Stimulated activated CD4-positive, alpha-beta T cell treated with anti-CD3 and anti-CD28 coated beads, TNF-alpha, amount 100 ng/mL, for 4 hours (primary cell): ENCODE measurements at regions not wholly inside any gene's neighbourhood (a gene's known extent, or its start where the extent isn't known, plus 50 kb on each side); places are given as distances from the start of the nearest gene placed in this dataset.

Source experiments
- DNase-seq, 3 experiments: peaks; one replicate each; pipeline ENCODE4 v3.0.0-alpha.2; 2020; ENCODE audit warnings: low read depth in 3 of 3

DNA sequence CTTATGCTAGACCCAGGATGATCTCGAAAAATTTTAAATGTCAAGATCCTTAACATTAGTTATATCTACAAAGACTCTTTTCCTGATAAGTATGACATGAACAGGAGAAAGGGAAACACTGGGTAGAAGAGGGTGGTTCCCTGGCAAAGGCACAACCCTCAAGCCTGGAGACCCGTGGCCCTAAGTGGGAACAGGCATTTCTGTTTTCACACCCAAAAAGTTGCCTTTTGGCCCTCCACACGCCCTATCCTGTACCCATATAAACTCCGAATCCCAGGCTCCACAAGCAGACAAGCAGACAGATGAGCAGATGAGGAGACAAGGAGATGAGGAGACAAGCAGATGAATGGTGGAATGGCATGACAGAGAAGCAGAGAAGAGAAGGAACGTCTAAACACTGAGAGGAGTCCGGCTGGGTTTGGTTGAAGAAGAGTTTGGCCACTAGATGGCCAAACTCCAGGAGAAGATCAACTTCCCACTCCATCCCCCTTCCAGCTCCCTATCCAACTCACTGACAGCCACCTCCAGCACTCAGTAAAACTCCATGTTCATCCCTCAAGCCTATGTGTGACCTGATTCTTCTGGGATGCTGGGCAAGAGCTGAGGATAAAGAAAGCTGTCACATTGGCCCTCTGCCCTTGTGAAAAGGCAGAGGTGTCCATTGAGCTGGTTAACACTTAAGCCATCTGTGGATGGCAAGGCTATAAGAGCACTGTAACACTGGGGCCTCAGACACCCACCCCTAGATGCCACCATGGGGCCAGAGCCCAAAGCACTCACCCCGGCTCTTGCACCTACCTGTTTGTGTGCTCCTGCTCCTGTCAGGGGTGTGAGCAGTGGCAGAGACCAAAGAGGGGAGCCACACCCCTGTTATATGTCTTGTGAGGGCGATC is 139.6 kb upstream of the FAM20A start:
- DNase-seq: no peak

DNA sequence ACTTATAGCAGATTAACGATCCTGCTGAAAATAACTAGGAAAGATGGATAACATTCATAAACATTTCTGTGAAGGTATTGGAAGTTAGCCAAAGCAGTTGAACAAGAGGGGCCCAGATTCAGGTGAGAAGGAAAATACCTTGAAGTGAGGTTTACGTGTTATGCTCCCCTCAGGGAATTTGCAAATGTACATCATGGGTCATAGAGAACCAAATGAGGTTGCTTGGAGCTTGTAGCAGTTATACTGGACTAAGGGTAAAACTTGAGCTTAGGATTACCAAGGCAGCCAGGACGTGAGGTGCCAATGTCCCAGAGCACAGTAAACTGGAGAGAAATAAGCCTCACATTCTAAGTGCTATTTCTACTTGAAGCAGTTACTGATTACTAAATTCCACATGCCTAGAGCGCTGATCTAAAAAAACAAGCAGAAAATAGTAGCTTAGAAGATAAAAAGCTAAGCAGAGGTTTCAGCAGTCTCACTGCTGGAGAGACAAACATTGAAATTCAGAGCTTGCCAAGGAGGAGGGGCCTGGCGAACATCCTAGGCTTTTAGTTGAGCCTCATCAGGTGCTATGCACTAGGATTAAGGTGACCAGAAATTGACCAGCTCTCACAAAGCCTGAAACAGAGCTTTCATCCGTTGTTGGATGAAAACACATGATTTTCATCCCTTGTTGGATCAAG is 136.7 kb upstream of the FAM20A start:
- DNase-seq: no peak

DNA sequence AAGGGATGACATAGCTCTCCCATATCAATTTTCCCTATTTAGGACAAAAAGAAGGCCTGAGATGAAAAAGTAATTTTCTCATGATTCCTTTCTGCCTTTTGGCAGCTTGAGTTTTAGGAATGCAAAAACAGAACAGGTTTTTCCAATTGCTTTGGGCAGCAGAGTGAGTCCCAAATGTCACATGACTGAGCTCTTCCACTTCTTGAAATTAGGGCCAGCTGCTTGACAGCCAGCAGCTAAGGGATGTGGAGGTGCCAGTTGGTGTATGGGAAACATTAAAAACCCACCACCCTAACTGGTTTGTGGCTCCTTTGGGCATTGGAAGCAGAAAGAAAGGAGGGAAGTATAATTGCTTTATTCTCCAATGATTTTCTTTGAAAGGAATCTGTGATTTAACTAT is 133.8 kb upstream of the FAM20A start:
- no peak for DNase-seq

DNA sequence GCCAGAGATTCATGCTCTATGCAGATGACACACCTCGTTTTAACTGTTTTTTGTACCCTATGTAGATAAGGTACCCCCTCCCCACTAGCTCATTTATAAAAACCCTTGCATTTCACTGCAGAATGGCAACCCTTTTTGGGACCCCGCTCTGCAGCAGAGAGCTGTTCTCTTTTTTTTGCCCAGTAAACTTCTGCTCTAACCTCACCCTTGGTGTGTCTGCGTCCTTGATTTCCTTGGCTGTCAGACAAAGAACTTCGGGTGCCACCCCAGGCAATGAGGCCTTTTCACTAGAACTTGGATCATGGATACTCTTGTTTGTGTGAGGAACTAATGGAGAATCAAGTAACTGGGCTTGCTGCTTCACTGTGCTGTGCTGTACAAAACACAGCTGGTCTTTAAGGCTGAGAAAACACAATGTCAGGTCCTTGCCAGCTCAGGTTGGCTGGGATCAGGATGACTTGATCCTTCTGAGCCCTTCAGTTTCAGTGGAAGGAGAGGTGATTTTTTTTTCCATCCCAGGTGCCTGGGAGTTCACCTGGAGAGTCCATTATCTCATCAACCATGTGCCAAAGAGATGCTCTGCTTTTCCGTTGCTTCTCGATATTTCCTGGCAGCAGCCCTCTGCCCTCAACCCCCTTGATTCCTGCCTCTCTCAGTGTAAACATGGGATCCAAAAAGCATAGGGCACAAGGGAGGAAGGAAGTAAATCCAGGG is 133.2 kb upstream of the FAM20A start:
- no peak for DNase-seq

DNA sequence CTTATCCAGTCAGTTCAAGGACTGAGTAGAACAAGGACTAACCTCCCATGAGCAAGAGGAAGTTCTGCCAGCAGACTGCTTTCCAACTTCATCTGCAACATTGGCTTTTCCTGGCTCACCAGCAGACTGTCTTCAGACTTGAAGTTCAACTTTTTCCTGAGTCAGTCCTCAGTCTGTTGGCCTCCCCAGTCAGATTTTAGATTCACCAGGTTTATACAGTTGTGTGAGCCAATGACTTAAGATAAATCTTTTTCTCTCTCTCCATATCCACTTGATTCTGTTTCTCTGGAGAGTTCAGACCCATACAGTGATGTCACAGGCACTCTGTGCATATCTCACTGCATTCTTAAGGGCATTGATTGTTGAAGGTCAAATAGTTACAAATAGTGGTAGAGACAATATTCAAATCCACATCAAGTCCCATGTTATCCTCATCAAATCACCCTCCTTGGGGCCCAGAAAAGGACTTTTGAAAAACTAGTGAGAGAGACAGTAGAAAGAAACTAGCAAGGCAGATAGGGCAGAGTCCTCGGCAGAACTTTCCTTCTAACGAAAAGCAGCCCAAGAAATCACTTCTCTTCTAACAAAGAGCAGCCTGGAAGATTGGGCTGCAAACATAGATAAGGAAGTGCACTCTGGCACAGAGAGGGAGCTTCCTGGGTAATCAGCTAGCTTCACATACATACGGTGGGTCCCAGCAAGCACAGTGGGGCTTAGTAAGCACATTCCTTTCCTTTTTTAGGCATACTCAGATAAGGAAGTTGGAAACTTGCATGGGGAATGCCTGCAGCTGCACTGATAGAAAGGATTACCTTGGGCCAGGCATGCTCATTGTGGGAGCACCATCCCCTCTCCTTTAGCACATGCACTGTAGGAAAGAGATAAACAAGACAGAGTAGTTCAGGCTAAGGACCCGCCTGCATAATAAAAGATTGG is 132.3 kb upstream of the FAM20A start:
- no peak for DNase-seq

DNA sequence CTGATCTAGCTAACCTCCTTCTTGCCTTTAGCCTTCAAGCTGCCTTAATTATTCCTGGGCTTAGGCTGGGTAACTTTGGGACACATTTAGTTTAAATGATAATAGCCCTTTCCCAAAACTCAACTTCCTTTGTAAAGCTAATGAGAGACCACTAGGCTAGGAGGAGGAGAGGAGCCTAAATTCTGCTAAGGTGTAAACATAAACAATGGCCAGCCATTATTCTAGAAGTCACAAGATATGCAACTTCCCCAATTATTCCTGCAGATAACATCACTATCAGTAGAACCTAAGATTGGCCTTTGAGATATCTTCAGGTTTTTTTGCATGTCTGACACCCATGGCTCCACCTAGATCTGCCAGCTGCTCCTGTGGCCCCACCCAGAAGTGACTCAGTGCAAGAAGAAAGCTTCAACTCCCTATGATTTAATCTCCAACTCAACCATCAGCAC is 131.2 kb upstream of the FAM20A start:
- DNase-seq: no peak

DNA sequence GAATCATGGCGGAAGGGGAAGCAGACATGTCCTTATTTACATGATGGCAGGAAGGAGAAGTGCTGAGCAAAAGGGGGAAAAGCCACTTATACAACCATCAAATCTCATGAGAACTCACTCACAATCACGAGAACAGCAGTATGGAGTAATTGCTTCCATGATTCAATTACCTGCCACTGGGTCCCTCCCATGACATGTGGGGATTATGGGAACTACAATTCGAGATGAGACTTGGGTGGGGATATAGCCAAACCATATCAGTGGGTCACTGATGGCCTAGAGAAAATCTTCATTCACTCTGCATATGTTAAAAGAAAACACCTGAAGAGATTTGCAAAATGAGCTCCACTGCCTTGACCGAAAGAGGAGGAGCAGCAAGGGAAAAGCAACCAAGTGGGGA is 130.3 kb upstream of the FAM20A start:
- DNase-seq: no peak

DNA sequence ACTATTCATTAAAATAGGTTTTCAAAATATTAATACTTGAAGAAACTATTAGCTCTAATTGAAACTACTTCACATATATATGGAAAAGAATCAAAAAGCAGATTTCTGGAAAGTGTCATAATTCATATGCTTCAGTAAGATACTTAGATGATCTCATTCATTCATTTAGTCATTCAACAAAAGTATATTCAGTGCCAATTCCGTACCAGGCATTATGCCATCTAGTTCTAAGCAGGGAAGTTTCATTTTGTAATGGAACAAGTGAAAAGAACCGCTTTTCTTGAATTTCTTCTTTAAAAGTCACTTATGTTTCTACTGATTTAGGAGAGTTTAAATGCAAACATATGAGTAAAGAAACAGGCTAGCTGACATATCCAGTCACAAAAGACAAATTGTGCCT is 118.3 kb upstream of the FAM20A start:
- DNase-seq: no peak

DNA sequence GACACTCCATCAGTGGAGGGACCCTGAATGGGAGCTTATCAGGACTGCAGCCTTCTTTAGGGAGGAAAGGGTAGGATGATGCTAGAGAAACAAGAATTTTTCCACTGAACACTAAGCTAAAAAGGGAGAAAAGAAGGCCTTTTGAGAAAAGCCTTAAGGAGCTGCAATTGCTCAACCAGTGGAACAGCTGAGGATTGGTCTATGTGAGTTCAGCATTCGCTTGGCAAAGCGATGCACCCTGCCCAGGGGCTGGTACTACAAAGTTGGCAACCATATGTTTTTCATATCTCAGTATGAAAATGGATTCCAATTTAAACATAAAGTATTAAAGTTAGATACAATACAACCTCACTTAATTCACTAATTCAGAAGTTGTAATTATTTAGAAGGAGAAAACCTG is 117.8 kb upstream of the FAM20A start:
- no peak for DNase-seq

DNA sequence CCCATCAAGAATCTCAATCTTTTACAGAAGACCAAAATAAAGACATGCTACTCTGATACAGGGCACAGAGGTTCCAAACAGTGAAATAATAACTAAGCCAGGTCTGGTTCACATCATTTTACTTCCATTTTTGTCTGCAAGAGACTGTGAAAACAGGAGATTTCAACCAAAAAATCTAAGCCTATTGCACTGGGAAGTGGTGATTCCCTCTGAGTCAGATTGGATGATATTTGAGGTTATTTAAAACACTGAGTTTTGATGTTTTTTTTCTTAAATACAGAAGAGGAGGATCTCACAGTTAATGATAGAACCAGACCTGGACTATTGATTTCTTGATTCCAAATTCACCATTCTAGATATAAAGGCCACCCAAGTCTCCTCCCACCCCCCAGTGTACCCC is 117.3 kb upstream of the FAM20A start:
- DNase-seq: no peak

DNA sequence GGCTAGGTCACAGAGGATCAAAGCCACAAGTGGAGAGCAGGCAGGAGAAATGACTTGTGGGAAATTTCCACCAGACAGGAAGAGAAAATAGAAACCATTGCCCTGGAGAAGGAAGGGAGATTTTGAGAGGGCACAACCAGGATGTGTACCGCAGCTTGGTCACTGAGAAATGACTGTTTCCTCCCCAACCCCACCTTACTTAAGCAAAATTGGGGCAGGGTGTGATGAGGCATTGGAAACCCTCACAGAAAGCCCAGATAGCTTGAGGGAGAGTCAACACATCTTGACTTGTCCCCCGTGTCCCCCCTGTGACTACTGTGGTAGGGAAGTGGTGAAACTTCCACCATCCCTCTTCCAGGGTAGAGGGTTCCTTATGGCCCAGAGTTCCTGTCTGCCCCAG is 113.5 kb upstream of the FAM20A start:
- DNase-seq: no peak

DNA sequence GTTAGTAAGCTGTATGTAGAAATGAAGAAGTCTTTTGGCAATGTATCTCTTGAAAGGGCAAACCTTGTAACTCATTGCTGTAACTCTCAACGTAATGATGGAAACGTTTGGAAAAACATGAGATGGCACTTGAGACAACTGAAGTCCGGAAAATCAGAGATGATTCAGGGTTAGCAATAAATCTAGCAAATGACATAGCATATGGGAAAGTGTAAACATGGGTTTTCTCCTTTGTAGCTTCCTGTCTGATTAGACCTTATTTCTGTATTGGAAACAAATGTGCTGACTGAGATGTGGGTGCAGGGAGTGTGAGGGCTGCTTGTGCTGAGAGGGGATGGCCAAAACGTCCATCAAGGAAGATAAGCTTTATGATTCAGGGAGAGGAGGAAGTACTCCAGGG is 110.7 kb upstream of the FAM20A start:
- DNase-seq: no peak

DNA sequence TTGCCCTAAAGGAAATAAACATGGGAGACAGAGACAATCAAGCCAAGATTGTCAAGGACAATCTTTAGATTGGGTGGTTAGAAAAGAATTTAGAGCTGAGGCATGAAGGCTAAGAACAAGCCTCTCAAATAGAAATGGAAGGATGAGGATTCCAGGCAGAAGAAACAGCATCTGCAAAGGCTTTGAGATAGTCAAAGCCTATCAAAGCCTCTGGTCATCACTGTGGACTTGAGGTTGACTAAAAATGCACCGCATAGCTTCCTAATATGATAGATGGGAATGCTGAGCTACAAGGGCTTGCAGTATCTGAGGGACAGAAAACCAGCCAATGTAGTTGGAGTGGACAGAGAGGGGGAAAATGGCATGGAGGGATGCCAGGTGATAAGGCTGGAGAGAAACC is 109.8 kb upstream of the FAM20A start:
- DNase-seq: no peak

DNA sequence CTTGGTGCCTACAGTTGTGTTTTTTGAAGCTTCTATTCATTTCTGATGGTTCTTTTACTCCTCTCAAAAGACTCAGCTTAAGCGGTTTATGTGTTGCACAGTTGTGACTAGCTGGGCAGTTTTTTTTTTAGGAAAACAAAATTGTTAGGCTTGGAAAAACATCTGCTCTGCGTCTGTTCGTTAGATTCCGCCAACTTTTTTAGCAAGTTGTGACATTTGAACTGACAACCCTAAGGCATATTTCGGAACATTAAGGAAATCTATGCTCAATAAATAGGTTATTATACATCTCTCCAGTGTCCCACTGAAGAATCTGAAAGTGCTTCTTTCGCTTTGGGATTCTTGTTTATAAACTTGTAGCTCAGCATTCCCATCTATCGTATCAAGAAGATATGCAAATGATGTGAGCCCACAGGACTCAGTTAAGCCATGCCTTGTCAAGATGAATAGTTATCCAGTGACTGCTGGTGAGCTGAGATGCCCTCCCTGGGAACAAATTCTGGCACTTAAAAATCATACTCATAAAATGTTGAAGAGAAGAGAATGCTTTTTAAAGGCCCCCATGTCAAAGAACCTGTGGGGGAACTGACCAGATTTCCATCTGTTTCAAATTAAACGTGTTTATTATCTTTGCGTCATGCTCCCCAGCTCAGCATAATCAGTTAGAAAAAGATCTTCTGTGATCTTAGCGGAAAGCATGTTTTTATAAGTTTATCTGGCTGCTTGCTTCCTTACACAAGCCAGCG is 109.0 kb upstream of the FAM20A start:
- DNase-seq: no peak

DNA sequence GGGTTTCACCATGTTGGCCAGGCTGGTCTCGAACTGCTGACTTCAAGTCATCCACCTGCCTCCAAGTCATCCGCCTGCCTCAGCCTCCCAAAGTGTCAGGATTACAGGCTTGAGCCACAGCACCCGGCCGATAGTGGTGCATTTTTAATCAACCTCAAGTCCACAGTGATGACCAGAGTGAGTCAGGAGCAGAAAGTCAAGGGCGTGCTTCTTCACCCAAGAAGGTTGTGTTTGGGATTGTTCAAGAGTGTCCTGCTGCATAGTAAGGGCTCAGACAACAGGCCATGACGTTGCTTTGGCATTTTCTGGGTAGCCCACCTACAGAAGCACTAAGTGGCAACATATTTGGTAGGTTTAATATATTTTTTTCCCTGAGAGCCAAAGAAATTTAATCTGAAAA is 108.3 kb upstream of the FAM20A start:
- no peak for DNase-seq

DNA sequence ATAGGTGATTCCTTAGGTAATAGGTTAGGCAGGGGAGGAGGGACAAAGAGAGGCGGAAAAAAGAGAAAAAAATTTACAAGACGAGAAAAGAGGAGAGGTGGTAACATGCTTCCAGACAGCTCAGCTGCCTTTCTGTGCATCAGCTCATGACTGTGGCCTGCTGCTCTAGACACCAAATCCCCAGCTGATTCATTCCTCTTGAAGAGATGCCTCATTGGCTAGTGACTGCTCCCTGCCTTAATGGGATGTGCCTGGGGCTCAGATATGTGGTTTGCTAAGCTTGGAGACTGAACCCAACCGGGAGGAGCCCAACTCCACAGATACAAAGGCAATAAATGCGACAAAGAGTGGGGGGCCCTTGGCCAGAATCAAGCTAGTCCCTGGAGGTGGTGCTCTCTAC is 105.9 kb upstream of the FAM20A start:
- no peak for DNase-seq

DNA sequence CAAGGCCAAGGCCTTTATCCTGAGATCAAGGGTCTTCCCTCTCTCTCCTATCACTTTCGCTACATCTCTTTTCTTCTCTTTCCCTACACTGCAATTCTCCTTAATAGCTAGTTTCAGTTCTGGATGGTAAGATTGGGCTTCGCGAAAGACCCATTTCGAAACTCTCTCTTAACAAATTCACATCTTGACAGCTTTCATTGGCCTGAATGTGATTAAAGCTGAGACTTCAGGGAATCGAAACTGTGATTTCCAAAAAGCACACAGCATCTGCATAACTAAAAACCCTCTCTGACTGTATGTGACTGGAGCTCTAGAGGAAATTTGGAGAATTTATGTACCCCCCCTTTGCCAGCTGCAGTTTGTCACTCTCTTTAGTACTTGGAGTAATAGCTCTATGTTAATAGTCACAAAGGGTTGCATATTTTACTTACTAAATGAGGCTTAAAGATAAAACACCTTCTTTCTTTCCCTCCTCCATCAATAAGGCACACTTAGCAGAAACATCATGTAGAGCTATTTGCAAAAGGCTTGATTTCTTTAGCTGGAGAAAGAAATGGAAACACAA is 105.3 kb upstream of the FAM20A start:
- DNase-seq: no peak

DNA sequence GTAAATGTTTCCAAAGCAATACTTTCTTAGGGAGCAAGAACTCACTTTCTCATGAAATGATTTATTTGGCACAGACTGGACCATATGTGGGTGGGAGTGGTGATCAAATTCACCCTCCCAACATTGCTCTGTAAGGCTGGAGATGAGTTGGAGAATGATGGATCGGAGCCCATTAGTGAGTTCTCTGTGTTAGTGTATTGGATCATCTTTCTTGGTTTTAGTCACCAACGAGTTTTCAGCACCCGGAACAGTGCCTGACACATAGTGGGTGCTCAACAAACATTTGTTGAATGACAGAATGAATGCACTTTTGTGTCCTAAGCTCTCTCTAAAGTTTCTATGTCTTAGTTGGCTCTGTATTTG is 104.5 kb upstream of the FAM20A start:
- DNase-seq: no peak

DNA sequence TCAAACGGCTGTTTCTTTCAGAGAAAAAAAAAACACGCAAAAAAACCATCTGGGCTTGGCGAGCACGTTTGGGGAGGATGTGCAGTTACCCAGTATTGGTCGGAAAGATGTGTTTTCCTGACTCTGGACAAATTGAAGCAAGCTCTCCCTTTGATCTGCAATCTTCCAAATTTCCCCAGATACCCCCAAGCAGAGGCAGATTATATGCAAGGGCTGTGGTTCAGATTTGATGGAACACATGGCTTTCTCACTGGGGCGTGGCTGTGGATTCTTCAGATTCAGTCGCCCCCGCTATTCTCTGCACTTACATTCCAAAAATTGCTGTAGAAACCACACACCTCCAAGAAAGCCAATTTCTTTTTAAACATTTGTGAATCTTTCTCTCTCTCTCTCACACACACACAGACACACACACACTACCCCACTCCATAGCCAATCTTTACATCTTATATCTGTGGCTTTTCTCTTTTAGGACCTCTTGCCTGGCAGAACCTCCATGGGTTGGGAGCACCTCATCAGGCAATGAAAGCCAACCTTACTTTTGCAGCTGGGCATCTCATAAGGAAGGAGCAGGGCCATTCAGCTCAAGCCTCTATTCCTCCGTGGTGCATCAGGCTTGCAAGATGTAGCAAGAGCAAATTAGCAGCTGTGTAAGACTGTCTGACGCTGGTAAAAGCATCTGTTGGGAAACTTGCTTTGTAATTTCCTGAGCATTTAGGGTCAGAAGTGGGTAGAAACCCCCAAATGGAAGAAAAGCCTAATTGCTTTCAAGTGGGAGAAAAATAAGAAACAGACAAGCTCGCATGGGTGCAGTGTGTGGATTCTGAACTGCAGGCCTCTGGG is 103.9 kb upstream of the FAM20A start:
- DNase-seq: no peak

DNA sequence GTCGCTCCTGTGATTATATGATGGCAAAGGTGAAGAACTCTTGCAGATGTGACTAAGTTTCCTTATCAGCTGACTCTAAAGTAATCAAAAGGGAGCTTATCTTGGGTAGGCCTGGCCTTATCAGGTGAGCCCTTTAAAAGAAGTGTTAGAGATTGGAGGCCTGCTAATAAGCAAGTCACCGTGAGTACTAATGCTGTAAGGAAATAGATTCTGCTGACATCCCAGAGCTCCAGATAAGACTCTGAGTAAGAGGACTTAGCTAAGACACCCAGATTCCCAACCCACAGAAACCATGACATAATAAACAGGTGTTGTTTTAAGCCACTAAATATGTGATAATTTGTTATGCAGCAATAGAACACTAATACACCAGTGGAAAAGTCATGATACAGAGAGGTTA is 99.9 kb upstream of the FAM20A start:
- no peak for DNase-seq
